ENCODE measurements at regions not wholly inside any gene's neighbourhood (a gene's known extent, or its start where the extent isn't known, plus 50 kb on each side); places are given as distances from the start of the nearest gene placed in this dataset.
A peak's percentile ranks its signal among the peaks of the same experiment; 100 is the strongest.

- no peak overlapping the region for H3K4me3 ChIP-seq (ENCODE audit: low read depth, low read length)
- TF ChIP-seq, protein P1, sequence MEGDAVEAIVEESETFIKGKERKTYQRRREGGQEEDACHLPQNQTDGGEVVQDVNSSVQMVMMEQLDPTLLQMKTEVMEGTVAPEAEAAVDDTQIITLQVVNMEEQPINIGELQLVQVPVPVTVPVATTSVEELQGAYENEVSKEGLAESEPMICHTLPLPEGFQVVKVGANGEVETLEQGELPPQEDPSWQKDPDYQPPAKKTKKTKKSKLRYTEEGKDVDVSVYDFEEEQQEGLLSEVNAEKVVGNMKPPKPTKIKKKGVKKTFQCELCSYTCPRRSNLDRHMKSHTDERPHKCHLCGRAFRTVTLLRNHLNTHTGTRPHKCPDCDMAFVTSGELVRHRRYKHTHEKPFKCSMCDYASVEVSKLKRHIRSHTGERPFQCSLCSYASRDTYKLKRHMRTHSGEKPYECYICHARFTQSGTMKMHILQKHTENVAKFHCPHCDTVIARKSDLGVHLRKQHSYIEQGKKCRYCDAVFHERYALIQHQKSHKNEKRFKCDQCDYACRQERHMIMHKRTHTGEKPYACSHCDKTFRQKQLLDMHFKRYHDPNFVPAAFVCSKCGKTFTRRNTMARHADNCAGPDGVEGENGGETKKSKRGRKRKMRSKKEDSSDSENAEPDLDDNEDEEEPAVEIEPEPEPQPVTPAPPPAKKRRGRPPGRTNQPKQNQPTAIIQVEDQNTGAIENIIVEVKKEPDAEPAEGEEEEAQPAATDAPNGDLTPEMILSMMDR (IDR thresholded peaks at IDR 0.05; ENCODE audit: insufficient read depth, low read depth, low read length): no peak
- no peak for DNase-seq (ENCODE audit: low read depth)
Observed at GRCh38 chr15:31461375-31461774, 134.7 kb downstream of the KLF13 start.

DNA sequence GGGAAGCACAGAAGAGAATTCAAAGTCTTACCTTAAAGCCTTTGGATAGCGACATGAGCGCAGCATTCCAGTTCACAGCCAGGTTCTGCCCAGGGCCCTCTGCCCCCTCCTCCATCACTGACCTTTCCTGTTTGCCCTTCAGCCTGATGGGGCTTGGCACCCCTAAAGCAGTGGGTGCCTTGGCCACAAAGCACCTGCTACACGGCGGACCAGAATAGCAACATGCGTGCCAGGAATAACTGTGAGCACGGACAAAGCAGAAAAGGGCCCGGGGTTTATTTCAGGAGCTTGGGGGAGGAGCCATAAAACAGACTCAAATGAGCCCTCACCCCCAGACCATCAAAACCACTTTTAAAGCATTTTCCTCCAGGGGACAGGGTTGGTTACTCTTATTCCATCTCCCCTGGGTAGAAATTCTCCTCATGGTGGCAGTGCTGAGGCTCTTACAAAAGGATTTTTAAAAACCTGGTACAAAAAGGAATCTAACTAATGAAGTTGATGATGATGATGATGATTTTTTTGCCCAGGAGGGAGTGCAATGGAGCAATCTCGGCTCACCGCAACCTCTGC lies 135.4 kb downstream of the KLF13 start:
- no peak overlapping the region for H3K4me3 ChIP-seq (ENCODE audit: low read depth, low read length)
- DNase-seq (ENCODE audit: low read depth): no peak
- TF ChIP-seq, protein P1 (IDR thresholded peaks at IDR 0.05; ENCODE audit: insufficient read depth, low read depth, low read length): peak; percentile 35

- TF ChIP-seq, protein P1 (IDR thresholded peaks at IDR 0.05; ENCODE audit: insufficient read depth, low read depth, low read length): no peak
- DNase-seq (ENCODE audit: low read depth): no peak
Observed at GRCh38 chr15:31463521-31464102, 137.0 kb downstream of the KLF13 start.

GRCh38 chr15:31464216-31465082 lies 137.8 kb downstream of the KLF13 start:
- no peak for DNase-seq (ENCODE audit: low read depth)
- TF ChIP-seq, protein P1 (IDR thresholded peaks at IDR 0.05; ENCODE audit: insufficient read depth, low read depth, low read length): no peak
- no peak overlapping the region for H3K4me3 ChIP-seq (ENCODE audit: low read depth, low read length)

More at GRCh38 chr15:31463521-31464102, 137.0 kb downstream of the KLF13 start:
- no peak overlapping the region for H3K4me3 ChIP-seq (ENCODE audit: low read depth, low read length)

DNA sequence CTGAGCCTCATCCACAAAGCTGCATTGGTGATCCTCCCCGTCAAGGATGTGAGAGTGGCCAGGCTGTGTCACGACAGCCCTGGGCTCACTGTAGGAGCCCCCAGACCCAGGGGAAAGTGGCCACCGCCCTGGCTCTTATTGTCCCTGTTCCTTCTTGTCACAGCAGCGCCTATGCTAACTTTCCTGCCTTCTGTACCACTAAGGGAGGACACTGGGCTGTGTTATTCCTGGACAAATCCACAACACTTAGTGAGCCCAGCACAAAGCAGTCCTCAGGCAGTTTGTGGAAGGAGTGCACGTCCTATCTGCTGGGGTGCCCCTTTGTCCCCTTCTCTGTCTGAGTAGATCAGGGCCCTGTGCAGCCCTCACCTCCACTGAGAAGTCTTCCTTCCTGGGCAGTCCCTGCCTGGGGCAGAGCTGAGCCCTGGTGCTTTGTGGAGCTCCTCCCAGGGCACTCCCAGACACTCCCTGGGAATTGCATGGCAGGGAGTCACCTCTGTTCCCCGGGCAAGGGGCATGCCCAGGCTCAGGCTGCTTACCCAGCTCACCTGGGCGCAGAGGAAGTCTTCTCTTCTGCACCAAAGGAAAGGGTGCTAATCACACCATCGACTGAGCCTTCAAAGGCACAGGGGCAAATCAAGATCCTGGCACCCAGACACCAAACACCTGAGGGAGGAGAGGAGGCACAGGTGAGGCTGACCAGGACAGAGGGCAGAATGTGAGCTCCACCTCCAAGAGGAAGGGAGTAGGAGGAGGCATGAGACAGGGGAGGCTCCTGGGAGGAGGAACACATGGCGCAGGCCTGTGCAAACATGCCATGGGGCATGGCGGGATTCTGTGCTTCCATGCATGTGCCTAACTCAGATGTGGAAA lies 138.7 kb downstream of the KLF13 start:
- no peak for DNase-seq (ENCODE audit: low read depth)
- no peak overlapping the region for H3K4me3 ChIP-seq (ENCODE audit: low read depth, low read length)
- TF ChIP-seq, protein P1 (IDR thresholded peaks at IDR 0.05; ENCODE audit: insufficient read depth, low read depth, low read length): no peak

DNA sequence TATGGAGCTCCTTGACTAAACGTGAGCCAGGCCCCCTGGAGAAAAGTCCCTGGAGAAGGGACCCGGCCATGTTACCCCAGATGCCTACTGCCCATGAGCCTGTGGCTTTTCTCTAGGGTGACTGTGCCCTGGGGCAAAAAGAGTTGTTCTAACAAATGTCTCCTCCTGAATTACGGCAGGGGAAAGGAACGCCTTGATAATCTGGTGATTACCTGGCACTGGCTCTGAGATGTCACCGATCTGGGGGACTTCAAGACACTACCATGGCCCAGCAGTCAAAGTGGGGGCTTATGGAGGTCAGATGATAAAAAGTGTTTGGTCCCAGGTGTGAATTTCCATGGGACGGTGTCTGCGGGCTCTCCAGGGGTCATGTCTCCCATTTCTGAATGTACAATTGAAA lies 140.7 kb downstream of the KLF13 start:
- TF ChIP-seq, protein P1 (IDR thresholded peaks at IDR 0.05; ENCODE audit: insufficient read depth, low read depth, low read length): no peak
- H3K4me3 ChIP-seq (ENCODE audit: low read depth, low read length): no peak overlapping the region
- DNase-seq (ENCODE audit: low read depth): no peak

All from fibroblast of villous mesenchyme (primary cell).